ENCODE measurements at regions not wholly inside any gene's neighbourhood (a gene's known extent, or its start where the extent isn't known, plus 50 kb on each side); places are given as distances from the start of the nearest gene placed in this dataset.

- ATAC-seq (no peak), FAIRE-seq (no peak), DNase-seq (ENCODE audit: low read depth in 1 of 2, low spot score in 1 of 2) (no peak)
- no peak overlapping the region for H3K4me3 ChIP-seq
- no peak for TF ChIP-seq FOXS1 (CRISPR knock-in tag; IDR thresholded peaks at IDR 0.05)
- no peak for TF ChIP-seq HEYL (CRISPR knock-in tag; IDR thresholded peaks at IDR 0.05)
- TF ChIP-seq, protein P1, sequence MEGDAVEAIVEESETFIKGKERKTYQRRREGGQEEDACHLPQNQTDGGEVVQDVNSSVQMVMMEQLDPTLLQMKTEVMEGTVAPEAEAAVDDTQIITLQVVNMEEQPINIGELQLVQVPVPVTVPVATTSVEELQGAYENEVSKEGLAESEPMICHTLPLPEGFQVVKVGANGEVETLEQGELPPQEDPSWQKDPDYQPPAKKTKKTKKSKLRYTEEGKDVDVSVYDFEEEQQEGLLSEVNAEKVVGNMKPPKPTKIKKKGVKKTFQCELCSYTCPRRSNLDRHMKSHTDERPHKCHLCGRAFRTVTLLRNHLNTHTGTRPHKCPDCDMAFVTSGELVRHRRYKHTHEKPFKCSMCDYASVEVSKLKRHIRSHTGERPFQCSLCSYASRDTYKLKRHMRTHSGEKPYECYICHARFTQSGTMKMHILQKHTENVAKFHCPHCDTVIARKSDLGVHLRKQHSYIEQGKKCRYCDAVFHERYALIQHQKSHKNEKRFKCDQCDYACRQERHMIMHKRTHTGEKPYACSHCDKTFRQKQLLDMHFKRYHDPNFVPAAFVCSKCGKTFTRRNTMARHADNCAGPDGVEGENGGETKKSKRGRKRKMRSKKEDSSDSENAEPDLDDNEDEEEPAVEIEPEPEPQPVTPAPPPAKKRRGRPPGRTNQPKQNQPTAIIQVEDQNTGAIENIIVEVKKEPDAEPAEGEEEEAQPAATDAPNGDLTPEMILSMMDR (IDR thresholded peaks at IDR 0.05) = no peak
- no peak for TF ChIP-seq RCOR1 (IDR thresholded peaks at IDR 0.05; ENCODE audit: low read depth, low read length)
- no peak for TF ChIP-seq HOXB5 (CRISPR knock-in tag; IDR thresholded peaks at IDR 0.05)
- no peak for TF ChIP-seq ESRRA (IDR thresholded peaks at IDR 0.05; ENCODE audit: borderline replicate concordance, low read length)
- no peak for TF ChIP-seq KDM1A (IDR thresholded peaks at IDR 0.05; ENCODE audit: low read depth)
- TF ChIP-seq, protein P2, sequence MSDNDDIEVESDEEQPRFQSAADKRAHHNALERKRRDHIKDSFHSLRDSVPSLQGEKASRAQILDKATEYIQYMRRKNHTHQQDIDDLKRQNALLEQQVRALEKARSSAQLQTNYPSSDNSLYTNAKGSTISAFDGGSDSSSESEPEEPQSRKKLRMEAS (IDR thresholded peaks at IDR 0.05) = no peak
- TF ChIP-seq POLR2A (IDR thresholded peaks at IDR 0.05; ENCODE audit: low read length) = no peak
- TF ChIP-seq POLR2AphosphoS2 (conservative IDR thresholded peaks at IDR 0.05; ENCODE audit: low read length) = no peak
- no peak for TF ChIP-seq NPAS2 (CRISPR knock-in tag; IDR thresholded peaks at IDR 0.05; ENCODE audit: borderline replicate concordance)
- TF ChIP-seq JUN (IDR thresholded peaks at IDR 0.05) = no peak
- no peak for TF ChIP-seq RARB (CRISPR knock-in tag; IDR thresholded peaks at IDR 0.05)
- no peak for TF ChIP-seq E2F6 (IDR thresholded peaks at IDR 0.05; ENCODE audit: borderline replicate concordance, low read depth)
- H3K4me2 ChIP-seq = no peak overlapping the region
- H3K27ac ChIP-seq = no peak overlapping the region
- H3K9me3 ChIP-seq = no peaks in the 10 kb centered on the region
- POLR2A ChIA-PET = interaction anchor here (0.5 kb wide), 1 partner anchor 188 kb away, joined by 3 read pairs; no protein-coding TSS in a partner anchor
- whole genome bisulfite sequencing (ENCODE audit: missing lambda C conversion rate) = 57% methylated on average over 1 of the region's 1 CpG
- peaks cover 14% of the 10 kb centered on the region for H3K4me1 ChIP-seq
- CTCF ChIA-PET = interaction anchor here (0.6 to 3.0 kb wide), 20 partner anchors 9 to 287 kb away, joined by 3 to 40 read pairs (median 6); partner anchors contain the start of gene ATL2
Measured at GRCh38 chr2:38507712-38508111, 95.0 kb downstream of the HNRNPLL start.

DNA sequence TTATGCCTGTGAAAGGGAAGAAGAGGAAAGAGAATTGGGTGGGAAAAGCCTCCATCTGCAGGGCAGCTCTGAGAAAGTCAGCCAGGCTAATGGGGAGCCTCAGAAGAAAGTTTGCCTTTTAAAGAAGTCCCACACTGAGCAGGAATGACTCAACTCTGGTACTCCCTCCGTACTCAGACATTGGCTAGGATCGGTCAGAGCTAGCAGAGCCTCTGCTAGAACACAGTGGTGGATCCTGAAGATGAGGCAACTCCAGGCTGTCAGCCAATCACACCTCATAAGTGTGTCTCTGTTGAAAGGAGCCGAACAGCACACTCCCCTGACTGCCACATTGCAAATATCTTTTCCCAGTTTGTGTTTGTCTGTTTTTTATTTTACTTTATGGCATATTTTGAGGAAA, 96.9 kb downstream of the HNRNPLL start:
- CTCF ChIA-PET = no interaction called here
- 46% methylated on average over 3 of the region's 3 CpGs for WGBS (ENCODE audit: missing lambda C conversion rate)
- Histone ChIP-seq H3K9me3 (peaks cover 11% of the 10 kb centered on the region; the same call in 2 of the 3 replicates), H3K4me3 (no peak overlapping the region), H3K4me2 (no peak overlapping the region), H3K4me1 (peaks cover 14% of the 10 kb centered on the region), H3K27ac (no peak overlapping the region)
- ATAC-seq (peak; percentile 60 to 72), DNase-seq (ENCODE audit: low read depth in 1 of 2, low spot score in 1 of 2) (peak in 1 of 2 experiments; percentile 29), FAIRE-seq (no peak)
- POLR2A ChIA-PET = no interaction called here
- TF ChIP-seq, protein P3, sequence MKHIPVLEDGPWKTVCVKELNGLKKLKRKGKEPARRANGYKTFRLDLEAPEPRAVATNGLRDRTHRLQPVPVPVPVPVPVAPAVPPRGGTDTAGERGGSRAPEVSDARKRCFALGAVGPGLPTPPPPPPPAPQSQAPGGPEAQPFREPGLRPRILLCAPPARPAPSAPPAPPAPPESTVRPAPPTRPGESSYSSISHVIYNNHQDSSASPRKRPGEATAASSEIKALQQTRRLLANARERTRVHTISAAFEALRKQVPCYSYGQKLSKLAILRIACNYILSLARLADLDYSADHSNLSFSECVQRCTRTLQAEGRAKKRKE (CRISPR knock-in tag; IDR thresholded peaks at IDR 0.05; ENCODE audit: low read depth) = no peak
- TF ChIP-seq, protein P4, sequence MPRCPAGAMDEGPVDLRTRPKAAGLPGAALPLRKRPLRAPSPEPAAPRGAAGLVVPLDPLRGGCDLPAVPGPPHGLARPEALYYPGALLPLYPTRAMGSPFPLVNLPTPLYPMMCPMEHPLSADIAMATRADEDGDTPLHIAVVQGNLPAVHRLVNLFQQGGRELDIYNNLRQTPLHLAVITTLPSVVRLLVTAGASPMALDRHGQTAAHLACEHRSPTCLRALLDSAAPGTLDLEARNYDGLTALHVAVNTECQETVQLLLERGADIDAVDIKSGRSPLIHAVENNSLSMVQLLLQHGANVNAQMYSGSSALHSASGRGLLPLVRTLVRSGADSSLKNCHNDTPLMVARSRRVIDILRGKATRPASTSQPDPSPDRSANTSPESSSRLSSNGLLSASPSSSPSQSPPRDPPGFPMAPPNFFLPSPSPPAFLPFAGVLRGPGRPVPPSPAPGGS (IDR thresholded peaks at IDR 0.05) = no peak
- TF ChIP-seq MAFK (IDR thresholded peaks at IDR 0.05; ENCODE audit: partially characterized antibody) = no peak
- no peak for TF ChIP-seq HEYL (CRISPR knock-in tag; IDR thresholded peaks at IDR 0.05)
- no peak for TF ChIP-seq SREBF2 (IDR thresholded peaks at IDR 0.05)
- TF ChIP-seq PHF8 (IDR thresholded peaks at IDR 0.05; ENCODE audit: borderline replicate concordance, low read depth) = no peak
- no peak for TF ChIP-seq HOXB5 (CRISPR knock-in tag; IDR thresholded peaks at IDR 0.05)
- TF ChIP-seq NPAS2 (CRISPR knock-in tag; IDR thresholded peaks at IDR 0.05; ENCODE audit: borderline replicate concordance) = no peak
- TF ChIP-seq JUNB (IDR thresholded peaks at IDR 0.05) = no peak
- no peak for TF ChIP-seq MYC (IDR thresholded peaks at IDR 0.05; ENCODE audit: borderline replicate concordance, low read length)
- no peak for TF ChIP-seq ZNF302 (CRISPR knock-in tag; IDR thresholded peaks at IDR 0.05)
- TF ChIP-seq ESRRA (IDR thresholded peaks at IDR 0.05; ENCODE audit: borderline replicate concordance, low read length) = no peak
- TF ChIP-seq MAZ (IDR thresholded peaks at IDR 0.05; ENCODE audit: borderline replicate concordance, low read depth, low read length) = no peak

Measured in A549 (cell line).